ENCODE measurements at regions not wholly inside any gene's neighbourhood (a gene's known extent, or its start where the extent isn't known, plus 50 kb on each side); places are given as distances from the start of the nearest gene placed in this dataset.

DNA sequence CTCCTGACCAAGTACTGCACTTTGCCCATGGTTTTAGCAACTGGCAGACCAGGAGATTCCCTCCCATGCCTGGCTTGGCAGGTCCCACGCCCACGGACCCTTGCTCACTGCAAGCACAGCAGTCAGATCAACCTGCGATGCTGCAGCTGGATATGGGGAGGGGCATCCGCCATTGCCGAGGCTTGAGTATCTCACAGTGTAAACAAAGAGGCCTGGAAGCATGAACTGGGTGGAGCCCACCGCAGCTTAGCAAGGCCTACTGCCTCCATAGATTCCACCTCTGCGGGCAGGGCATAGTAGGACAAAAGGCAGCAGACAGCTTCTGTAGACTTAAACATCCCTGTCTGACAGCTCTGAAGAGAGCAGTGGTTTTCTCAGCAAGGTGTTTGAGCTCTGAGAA, 479.8 kb downstream of the FUT8 start:
- H4K20me1 ChIP-seq (ENCODE audit: low read depth, low read length), result no peaks in the 10 kb centered on the region
- H2AFZ ChIP-seq (ENCODE audit: low read depth, low read length, severe bottlenecking), result no peak overlapping the region
- no peak overlapping the region for H3K27ac ChIP-seq (ENCODE audit: low read depth, low read length)
- no peaks in the 10 kb centered on the region for H3K79me2 ChIP-seq (ENCODE audit: insufficient read depth, low read length)
- H3K27me3 ChIP-seq (ENCODE audit: low read length), result no peaks in the 10 kb centered on the region
- no peaks in the 10 kb centered on the region for H3F3A ChIP-seq (ENCODE audit: insufficient read depth)
- TF ChIP-seq EZH2phosphoT487 (conservative IDR thresholded peaks at IDR 0.05; ENCODE audit: low read length), result no peak
- TF ChIP-seq, protein P1, sequence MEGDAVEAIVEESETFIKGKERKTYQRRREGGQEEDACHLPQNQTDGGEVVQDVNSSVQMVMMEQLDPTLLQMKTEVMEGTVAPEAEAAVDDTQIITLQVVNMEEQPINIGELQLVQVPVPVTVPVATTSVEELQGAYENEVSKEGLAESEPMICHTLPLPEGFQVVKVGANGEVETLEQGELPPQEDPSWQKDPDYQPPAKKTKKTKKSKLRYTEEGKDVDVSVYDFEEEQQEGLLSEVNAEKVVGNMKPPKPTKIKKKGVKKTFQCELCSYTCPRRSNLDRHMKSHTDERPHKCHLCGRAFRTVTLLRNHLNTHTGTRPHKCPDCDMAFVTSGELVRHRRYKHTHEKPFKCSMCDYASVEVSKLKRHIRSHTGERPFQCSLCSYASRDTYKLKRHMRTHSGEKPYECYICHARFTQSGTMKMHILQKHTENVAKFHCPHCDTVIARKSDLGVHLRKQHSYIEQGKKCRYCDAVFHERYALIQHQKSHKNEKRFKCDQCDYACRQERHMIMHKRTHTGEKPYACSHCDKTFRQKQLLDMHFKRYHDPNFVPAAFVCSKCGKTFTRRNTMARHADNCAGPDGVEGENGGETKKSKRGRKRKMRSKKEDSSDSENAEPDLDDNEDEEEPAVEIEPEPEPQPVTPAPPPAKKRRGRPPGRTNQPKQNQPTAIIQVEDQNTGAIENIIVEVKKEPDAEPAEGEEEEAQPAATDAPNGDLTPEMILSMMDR (IDR thresholded peaks at IDR 0.05; ENCODE audit: insufficient read depth, low read length, poor library complexity, severe bottlenecking), result no peak
- H3K4me3 ChIP-seq (ENCODE audit: insufficient read depth, low read length, poor library complexity, severe bottlenecking), result no peak overlapping the region
- no peaks in the 10 kb centered on the region for H3K36me3 ChIP-seq (ENCODE audit: low read length)
- H3K9ac ChIP-seq (ENCODE audit: low read length), result no peak overlapping the region
- no peaks in the 10 kb centered on the region for H3K9me3 ChIP-seq (ENCODE audit: insufficient read depth, low read length)
- no peak overlapping the region for H3K4me2 ChIP-seq (ENCODE audit: low read depth, low read length, poor library complexity, severe bottlenecking)
- no peaks in the 10 kb centered on the region for H3K9me2 ChIP-seq (replicated peaks; ENCODE audit: insufficient read depth, low read length)

DNA sequence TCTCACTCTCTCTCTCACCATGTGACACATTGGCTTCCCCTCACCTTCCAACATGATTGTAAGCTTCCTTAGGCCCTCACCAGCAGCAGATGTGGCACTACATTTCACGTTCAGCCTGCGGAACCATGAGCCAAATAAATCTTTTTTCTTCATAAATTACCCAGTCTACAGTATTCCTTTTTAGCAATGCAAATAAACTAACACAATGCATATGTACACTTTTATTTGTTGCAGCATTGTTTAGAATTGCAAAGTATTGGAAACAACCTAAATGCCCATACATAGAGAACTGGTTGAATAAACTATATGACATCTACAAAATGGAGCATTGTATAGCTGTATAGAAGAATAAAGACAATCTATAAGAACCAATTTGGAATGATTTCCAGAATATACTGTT, 487.6 kb downstream of the FUT8 start:
- no peak overlapping the region for H2AFZ ChIP-seq (ENCODE audit: low read depth, low read length, severe bottlenecking)
- H3K79me2 ChIP-seq (ENCODE audit: insufficient read depth, low read length), result no peaks in the 10 kb centered on the region

DNA sequence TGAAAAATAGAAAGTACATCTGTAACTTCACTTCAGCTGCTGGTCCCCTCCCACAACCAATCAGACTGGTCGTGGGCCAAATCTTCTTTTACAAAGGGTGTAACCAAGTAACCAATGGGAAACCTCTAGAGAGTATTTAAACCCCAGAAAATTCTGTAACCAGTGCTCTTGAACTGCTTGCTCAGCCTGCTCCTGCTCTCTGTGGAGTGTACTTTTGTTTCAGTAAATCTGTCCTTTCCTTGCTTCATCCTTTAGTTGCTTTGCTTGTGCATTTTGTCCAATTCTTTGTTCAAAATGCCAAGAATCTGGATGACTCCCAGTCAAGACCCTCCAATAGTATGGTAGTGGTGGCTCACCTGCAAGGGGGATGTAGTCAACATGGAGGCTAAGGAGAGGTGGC, 489.1 kb downstream of the FUT8 start:
- no peak overlapping the region for H3K9ac ChIP-seq (ENCODE audit: low read length)
- H3K9me2 ChIP-seq (replicated peaks; ENCODE audit: insufficient read depth, low read length), result no peaks in the 10 kb centered on the region
- H3K4me2 ChIP-seq (ENCODE audit: low read depth, low read length, poor library complexity, severe bottlenecking), result no peak overlapping the region
- no peak overlapping the region for H3K4me3 ChIP-seq (ENCODE audit: insufficient read depth, low read length, poor library complexity, severe bottlenecking)
- H3K27ac ChIP-seq (ENCODE audit: low read depth, low read length), result no peak overlapping the region
- H3K36me3 ChIP-seq (ENCODE audit: low read length), result no peaks in the 10 kb centered on the region
- H3K9me3 ChIP-seq (ENCODE audit: insufficient read depth, low read length), result 0 out of 2 replicates have a peak, but pooled peaks cover 3% of the 10 kb centered on the region
- TF ChIP-seq EZH2phosphoT487 (conservative IDR thresholded peaks at IDR 0.05; ENCODE audit: low read length), result no peak
- TF ChIP-seq, protein P1 (IDR thresholded peaks at IDR 0.05; ENCODE audit: insufficient read depth, low read length, poor library complexity, severe bottlenecking), result no peak
- H2AFZ ChIP-seq (ENCODE audit: low read depth, low read length, severe bottlenecking), result no peak overlapping the region
- no peaks in the 10 kb centered on the region for H3K27me3 ChIP-seq (ENCODE audit: low read length)
- H3K79me2 ChIP-seq (ENCODE audit: insufficient read depth, low read length), result no peaks in the 10 kb centered on the region
- H3F3A ChIP-seq (ENCODE audit: insufficient read depth), result no peaks in the 10 kb centered on the region
- no peaks in the 10 kb centered on the region for H4K20me1 ChIP-seq (ENCODE audit: low read depth, low read length)

More for the DNA sequence above, 487.6 kb downstream of the FUT8 start:
- Histone ChIP-seq H3K4me3 (ENCODE audit: insufficient read depth, low read length, poor library complexity, severe bottlenecking) (no peak overlapping the region), H3K36me3 (ENCODE audit: low read length) (no peaks in the 10 kb centered on the region), H4K20me1 (ENCODE audit: low read depth, low read length) (no peaks in the 10 kb centered on the region), H3K9me3 (ENCODE audit: insufficient read depth, low read length) (0 out of 2 replicates have a peak, but pooled peaks cover 3% of the 10 kb centered on the region), H3K9me2 (replicated peaks; ENCODE audit: insufficient read depth, low read length) (no peaks in the 10 kb centered on the region), H3K27me3 (ENCODE audit: low read length) (no peaks in the 10 kb centered on the region), H3K4me2 (ENCODE audit: low read depth, low read length, poor library complexity, severe bottlenecking) (no peak overlapping the region), H3F3A (ENCODE audit: insufficient read depth) (no peaks in the 10 kb centered on the region), H3K9ac (ENCODE audit: low read length) (no peak overlapping the region), H3K27ac (ENCODE audit: low read depth, low read length) (no peak overlapping the region)
- no peak for TF ChIP-seq EZH2phosphoT487 (conservative IDR thresholded peaks at IDR 0.05; ENCODE audit: low read length)
- TF ChIP-seq, protein P1 (IDR thresholded peaks at IDR 0.05; ENCODE audit: insufficient read depth, low read length, poor library complexity, severe bottlenecking), result no peak

Data from SU-DHL-6 (cell line).